Epithelial cell of esophagus (primary cell): ENCODE measurements at regions not wholly inside any gene's neighbourhood (a gene's known extent, or its start where the extent isn't known, plus 50 kb on each side); places are given as distances from the start of the nearest gene placed in this dataset.

Experiments
- DNase-seq: peaks from one replicate; pipeline ENCODE4 v3.0.0; 2010; ENCODE audit warnings: low read depth
- H3K4me3 ChIP-seq: 2 replicates; pipeline ENCODE4 v1.5.1; 2011; ENCODE audit warnings: mild to moderate bottlenecking, low read length, control low read depth
- CTCF ChIP-seq: IDR thresholded peaks from 2 replicates; pipeline ENCODE4 v1.5.1; 2011; ENCODE audit warnings: low read depth, mild to moderate bottlenecking, low read length, control low read depth, inconsistent platforms; ENCODE audit not compliant: insufficient read depth; ENCODE audit errors: missing control alignments

DNA sequence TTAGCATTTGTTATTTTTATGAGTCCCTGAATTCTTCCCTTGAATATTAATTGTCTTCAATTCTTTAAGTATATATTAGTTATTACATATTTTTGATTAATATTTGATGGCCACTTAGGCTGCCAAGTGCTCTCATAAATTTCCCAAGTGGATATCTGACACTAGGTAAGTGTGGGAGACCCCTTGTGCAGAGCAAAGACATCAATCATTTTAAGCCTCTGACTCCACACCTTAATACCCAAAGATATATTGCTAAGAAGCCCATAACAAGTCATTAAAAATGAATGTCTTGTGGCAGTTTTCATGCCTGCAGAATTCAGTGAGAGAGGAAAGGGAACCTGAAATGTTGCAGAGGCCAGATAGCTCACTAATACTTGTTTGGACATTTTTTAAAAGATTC is 58.4 kb upstream of the PROX1 start:
- H3K4me3 ChIP-seq: no peak overlapping the region
- no peak for DNase-seq
- TF ChIP-seq CTCF: no peak

DNA sequence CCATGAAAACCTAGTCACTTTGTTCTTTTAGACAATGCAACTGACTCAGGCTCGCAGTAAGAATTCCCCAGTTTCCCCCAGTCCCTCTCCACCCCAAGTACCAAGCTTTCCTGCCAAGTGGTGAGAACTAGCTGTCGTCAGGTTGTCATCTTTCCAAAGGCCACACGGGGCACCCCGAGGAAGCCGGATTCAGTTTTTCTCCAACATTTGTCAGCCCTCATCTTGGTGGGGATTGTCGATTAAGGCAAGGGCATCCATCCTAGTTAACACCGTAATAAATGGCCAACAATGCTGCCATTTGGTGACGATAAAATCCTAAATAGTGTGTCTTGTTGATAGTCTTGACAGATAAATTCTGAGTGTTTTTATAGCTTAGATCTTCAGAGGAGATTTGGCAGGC is 55.9 kb upstream of the PROX1 start:
- no peak overlapping the region for H3K4me3 ChIP-seq
- no peak for DNase-seq
- TF ChIP-seq CTCF: no peak

DNA sequence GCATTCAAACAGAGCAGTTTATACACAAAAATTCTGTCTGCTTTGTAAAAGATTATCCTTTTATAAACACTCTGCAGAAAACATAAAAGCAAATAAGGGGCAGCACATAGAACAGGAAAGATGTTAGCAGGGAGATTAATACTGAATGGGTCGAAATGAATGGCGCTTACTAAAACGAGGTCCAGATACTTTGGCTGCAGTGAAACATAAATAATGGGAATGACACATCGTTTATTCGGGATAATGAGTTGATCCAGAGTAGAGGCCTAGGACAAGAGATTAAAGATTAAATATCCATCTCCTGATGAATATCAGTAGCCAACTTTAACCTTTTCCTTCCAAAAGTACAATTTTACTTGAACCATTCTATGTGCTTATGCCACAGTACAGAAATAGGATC is 54.4 kb upstream of the PROX1 start:
- TF ChIP-seq CTCF: no peak
- H3K4me3 ChIP-seq: no peak overlapping the region
- DNase-seq: no peak

DNA sequence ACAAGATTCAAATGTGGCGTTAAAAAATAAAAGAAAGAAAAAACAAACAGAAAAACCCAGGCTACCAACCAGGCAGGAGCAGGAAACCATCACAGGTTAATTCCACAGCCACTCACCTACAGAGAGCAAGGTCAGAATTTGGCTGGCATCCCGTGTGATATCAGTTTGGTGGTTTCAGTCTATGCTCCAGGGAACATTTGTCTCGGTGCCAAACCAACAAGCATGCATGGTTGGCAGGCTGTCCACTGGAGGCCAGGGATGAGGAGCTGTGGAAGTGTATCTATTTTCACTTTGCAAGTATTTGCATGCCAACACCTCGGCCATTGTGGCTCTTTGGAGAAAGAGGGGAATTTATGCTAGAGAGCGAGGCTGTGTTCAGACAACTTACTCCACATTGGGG is 53.1 kb upstream of the PROX1 start:
- TF ChIP-seq CTCF: no peak
- H3K4me3 ChIP-seq: no peak overlapping the region

DNA sequence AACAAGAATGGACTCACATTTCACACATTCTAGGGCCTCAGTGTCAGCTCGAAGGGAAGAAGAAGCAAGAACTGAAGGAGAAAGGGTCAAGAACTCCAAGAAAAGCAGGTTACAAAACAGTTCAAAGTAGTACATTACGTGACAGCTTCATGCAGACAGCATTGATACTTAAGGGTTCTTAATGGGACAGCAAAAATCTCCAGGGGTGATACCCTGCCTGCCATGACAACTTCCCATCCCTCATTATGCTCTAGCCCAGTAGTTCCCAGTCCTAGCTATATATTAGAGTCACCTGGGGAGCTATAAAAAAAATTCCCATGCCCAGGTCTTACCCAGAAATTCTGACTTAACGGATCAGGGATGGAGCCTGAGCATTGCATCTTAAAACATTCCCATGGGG is 51.2 kb upstream of the PROX1 start:
- DNase-seq: no peak
- H3K4me3 ChIP-seq: no peak overlapping the region
- no peak for TF ChIP-seq CTCF

More for the DNA sequence above, 53.1 kb upstream of the PROX1 start:
- DNase-seq: peak; percentile 36
